M059J (cell line): ENCODE measurements at regions not wholly inside any gene's neighbourhood (a gene's known extent, or its start where the extent isn't known, plus 50 kb on each side); places are given as distances from the start of the nearest gene placed in this dataset.

Experiments used
- DNase-seq: peaks from one replicate; pipeline ENCODE4 v3.0.0-alpha.2; 2012; ENCODE audit warnings: low read depth

DNA sequence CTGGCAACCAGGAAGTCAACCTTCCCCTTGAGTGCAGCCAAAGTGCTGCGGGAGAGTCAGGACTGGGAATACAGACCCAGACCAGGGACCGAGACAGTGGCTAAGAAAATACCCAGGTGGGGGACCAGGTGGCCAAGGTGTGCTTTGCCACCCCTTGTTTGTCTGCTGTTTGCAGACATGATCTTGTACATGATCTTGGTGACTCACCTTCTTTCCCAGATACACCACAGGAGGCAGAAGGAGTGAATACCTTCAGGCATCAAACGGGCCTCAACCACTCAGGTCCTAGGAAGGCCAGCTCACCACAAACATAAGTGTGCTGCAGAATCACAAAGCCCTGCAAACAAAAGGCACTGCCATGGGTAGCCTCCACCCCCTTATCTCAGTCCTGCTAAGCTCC is 62.0 kb downstream of the CNGA2 start:
- peak; percentile 86 for DNase-seq

DNA sequence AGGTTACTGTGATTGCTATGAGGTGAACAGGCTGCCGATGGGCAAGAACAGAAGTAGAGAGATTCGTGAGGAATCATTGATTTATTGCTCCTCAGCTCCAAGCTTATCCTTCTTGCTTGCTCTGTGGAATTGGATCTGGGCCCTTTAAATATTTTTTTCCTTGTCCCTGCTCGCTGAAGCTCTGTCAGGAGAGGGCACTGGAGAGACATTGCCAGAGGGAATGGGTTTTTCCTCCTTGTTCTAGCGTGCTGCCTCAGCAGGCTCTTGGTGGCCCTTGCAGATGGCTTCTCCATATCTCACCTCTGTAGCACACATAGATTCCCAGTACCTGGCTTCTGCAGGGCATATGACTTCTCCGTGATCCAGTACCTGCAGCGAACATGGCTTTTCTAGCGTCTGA is 67.4 kb downstream of the CNGA2 start:
- DNase-seq = no peak

DNA sequence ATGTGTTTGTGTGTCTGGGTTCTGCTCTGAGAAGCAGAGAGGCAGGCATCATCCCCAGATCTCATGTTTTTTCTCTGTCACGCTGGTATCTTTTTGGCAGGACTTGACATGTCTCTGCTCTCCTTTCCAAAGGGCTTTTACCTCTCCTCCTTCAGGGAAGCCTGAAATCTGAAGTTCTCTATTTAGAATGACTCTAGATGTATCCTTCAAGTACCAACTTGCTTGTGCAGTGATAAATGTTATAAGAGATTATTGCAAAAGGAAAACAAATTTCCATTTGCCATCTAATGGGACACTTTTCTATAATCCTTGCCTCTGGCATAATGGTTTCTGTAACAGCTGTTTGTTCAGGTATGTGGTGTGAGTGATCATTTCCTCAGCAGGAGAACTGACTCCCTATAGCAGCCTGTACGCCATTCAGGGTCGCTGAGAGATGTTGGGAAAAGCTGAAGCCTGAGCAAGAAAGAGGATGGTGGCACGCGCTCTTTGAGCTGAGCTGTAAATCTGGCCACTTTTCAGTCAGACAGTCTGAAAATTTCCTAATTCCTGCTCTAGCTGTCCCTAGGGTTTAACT is 72.5 kb downstream of the CNGA2 start:
- DNase-seq = no peak

DNA sequence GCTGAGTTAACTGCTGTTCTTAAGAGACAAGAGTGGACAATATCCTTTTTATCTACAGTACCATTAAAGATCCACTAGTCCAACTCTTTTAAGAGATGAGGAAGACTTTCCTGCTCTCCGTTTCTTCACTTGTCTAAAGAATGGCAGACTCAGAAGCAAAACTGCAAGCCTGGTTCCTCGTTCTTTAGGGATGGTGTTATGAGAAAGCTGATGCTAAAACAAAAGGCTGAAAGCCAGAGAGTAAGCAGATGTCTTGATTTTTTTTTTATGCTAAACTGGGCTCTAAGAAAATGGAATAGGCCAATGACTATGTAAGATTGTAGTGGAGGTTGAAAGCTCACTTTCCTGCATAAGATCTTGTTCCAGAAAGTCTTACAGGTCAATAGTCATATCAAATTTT is 78.1 kb downstream of the CNGA2 start:
- DNase-seq = no peak

DNA sequence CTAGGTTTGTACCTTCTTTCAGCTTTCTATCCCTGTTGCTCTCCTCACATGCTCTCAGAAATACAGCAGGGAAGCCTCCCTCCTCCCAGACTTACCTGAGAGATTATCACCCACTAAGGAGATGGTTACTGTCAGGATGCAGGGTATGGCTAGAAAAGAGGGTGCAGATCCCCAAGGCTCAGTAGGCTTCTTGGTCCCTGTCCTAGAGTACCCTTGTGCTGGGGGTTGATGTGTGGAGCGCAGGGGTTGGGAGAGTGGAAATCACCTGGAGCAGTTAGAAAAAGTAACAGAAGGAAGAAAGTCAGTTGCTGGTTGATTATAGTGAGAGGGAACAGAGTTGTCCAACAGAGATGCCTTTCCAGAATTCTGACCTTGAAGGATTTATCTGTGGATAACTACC is 80.2 kb downstream of the CNGA2 start:
- DNase-seq = no peak

DNA sequence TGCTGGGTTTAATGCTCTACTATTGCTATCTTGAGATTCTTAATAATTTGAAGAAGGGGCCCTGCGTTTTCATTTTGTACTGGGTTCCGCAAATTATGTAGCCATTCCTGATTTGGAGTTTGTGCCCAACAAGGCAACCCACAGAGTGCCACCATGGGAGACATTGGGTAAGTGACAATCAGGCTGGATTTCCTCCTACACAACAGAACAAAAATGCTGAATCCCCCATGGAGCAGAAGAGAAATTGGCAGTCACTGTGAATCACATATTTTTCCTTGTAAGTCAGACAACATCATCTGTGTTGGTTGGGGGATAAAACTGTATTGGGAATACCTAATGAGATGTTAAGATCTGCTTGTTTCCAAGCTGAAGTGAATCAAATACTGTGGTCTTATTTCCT is 80.9 kb downstream of the CNGA2 start:
- no peak for DNase-seq

DNA sequence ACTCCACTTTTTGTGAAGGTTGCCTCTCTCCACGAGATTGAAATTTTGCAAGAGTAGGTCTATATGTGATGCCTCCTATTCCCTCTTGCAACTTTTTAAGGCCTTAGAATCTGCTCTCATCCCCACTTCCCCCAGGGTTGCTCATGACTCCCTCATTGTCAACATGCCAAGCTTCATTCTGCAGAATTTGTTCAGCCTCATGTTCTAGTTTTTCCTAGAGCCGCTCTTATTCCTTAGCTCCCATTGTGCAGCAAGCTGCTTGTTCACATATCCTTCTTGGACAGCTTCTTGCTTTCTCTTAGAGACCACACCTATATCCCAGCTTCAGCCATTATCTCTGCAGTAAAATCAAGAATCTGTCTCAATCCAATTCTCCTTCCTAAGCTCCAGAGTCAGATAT is 82.4 kb downstream of the CNGA2 start:
- DNase-seq = no peak

DNA sequence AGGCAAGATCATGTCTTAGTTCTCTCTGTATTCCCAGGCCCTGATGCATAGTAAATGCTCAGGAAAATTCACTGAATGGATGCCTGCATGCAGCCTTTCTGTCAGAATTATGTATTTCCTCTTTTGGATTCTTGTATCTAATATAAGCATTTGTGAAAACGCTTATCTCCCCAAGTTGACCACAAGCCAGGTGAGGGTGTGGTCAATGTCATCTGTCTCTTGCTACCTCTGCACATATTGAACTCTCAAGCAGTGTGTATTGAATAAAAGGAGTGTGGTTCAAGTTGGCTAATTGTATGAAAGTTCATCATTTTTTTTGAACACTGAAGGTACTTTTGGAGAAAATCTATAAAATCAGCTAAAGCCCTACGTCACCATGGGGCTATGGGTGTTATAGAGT is 84.3 kb downstream of the CNGA2 start:
- DNase-seq = no peak

DNA sequence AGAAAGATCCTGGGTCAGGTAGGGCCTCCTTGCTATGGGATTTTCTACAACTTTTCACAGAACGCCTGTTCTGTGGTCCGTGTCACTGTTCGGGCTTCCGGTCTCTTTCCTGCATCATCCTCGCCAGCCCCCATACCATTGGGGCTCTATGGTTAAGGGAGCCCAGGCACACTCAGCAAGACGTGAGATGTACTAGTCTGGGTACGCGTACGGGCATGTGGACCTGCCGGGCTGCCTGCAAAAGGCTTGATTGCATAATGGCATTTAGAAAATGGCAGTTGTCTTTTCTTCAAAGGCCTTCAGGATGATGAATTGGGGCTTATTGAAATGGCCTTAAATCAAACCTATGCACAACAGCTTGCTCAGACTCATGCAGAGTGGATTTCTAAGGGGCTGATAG is 86.7 kb downstream of the CNGA2 start:
- no peak for DNase-seq

DNA sequence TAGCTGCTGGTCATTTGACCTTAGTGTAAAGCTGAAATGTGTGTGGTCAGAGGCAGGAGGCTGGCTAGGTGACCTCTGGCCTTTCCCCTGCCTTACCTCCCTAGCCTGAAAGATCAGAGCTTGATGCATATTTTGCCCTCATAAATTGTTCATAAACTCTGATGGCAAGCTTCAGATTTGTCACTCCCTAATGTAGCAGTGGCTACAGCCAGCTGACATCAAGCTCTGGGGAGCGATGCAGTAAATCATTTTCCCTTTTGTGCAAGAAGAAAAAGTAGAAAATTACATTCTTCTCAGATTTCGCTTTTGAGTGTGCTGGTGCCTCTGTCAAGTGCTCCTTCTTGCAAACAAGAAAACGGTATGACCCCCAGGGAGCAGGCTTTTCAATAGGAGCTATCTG is 87.7 kb upstream of the MAGEA4 start:
- DNase-seq = no peak

DNA sequence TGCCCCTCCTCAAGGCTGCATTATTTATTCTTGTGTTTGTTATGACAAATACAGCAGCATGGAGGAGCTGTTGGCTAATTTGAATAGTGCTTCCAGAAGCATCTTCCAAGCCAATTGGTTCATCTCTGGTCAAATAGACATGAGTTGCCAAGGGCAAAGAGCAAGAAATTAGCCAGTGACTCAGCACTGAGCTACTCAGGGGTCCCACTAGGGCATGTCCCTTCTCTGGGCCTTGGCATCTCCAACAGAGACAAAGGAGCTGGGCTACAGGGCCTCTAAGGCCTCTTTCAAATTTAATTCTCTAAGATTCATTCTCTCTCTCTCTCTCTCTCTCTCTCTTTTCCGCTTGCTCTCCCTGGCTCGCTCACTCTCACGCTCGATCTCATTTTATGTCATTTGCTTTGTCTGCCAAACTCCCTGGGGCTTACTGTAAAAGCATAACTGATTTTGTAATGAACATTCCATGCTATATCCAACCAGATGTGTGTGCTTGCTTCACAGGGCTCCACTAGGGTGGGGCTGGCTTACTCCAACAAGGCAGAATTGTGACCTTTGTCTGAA is 86.7 kb upstream of the MAGEA4 start:
- peak; percentile 95 for DNase-seq

DNA sequence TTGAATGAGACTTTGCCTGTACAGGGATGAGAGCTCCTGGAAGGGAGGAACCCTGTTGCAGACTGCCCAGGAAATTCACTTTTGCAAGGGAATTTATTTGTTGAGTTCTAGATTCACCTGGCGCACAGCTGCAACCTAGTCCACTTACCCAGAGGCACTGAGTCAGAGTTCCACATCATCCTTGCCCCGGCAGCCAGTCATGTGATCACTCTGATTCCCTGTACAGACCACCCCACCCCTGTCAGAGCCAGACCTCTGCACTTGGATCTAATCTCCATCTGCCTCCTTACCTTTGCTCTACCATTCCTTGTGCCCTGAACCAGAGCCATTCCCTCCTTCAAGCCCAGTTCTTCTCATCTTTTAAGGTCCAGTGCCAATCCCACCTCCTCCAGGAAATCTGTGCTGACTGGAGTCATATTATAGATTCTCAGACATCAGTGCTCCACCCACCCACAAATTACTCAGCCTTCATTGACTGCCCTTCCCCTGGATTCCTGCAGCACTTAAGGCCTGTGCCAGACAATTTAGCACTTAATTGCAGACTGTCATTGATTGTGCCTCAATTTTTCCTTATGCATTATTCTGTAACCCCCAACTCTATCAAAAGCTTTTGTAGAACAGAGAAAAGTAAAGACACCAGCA is 84.1 kb upstream of the MAGEA4 start:
- peak; percentile 44 for DNase-seq

DNA sequence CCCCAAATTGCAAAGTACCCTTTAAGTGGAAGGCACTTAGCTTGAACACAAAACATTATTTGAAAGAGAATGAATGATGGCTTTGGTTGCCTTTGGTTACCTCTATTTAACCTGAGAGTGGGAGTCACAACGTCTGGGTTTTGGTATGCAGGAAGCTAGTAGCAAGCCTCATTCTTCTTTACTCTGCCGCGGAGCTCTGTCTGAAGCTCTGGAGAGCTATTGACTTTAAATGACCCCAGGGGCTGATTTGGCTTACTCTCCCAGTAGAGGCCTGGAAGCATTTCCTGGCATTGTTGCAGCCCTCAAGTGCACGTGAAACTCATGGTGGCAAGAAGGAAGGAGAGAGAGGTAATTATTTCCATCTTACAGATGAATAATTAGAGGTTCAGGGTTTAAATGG is 81.8 kb upstream of the MAGEA4 start:
- DNase-seq = peak; percentile 81

DNA sequence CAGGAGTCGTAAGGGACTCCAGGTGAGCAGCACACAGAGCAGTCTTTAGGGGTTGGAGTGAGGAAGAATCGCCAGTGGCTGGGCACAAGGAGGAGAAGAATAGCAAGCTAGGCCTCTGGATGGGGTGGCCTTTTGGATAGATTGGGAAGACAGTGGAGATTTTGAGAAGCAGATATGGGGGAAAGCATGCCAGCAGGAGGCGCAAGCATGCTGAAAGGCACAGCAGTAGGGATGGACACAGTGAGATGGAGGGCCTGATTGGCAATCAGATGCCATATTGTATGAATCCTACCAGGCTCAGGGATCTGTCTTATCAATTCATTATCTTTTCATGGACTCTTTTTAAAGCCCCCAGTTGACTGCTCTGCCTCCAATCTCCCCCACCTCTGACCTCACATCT is 60.4 kb upstream of the MAGEA4 start:
- DNase-seq = no peak

DNA sequence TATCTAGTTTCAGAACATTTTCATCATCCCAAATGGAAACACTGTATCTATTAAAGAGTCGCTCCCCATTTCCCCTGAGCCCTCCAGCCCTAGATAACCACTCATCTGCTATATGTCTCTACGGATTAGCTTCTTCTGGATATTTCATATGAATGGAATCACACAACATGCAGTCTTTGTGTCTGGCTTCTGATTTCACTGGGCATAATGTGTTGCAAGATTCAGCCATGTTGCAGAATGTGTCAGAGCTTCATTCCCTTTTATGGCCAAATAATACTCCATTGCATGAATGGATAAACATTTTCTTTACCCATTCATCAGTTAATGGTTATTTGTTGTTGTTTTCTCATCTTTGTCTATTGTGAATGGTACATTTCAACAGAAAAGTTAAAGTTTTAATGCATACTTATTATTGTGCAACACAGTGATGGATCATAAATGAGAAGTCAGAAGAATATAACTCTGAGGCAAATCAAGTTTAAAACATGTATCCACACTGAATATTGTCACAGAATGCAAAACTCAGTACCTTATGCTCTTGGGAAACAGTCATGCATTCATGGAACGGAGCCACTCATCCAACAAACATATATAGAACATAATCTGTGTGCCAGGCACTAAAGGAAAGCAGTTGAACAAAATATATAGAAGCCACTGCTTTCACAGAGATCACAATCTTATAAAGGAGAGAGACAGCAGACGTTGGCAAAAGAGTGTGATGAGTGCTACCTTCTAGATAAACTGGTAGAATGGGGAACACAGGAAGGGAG is 57.8 kb upstream of the MAGEA4 start:
- no peak for DNase-seq

DNA sequence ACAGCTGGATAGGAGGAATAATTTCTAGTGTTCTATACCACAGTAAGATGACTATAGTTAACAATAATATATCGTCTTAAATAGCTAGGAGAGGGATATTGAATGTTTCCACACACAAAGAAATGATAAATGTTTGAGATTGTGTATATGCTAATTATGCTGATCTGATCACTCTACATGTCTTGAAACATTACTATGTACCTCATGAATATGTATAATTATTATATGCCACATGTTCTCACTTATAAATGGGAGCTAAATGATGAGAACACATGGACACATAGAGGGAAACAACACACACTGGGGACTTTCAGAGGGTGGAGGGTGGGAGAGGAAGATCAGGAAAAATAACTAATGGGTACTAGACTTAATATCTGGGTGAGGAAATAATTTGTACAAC is 53.2 kb upstream of the MAGEA4 start:
- DNase-seq = no peak

DNA sequence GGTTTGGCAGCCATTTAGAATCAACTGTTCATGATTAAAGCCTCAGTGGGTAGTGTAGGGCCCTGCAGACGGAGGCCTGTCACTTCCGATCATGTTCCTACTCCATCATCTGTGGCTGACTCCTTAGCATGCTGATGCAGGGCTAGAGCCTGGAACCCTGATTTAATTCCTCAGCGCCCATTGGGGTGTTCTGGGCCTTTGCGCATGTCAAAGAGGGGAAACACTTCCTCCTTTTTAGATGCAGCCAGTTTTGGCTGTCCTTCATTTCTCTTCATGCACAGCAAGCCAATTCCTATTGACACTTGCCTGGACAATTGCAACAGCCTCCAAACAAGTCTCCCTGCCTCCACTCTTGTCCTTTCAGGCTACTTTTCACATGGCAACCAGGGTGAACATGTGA is 51.9 kb upstream of the MAGEA4 start:
- no peak for DNase-seq
